ENCODE measurements at regions not wholly inside any gene's neighbourhood (a gene's known extent, or its start where the extent isn't known, plus 50 kb on each side); places are given as distances from the start of the nearest gene placed in this dataset.

DNA sequence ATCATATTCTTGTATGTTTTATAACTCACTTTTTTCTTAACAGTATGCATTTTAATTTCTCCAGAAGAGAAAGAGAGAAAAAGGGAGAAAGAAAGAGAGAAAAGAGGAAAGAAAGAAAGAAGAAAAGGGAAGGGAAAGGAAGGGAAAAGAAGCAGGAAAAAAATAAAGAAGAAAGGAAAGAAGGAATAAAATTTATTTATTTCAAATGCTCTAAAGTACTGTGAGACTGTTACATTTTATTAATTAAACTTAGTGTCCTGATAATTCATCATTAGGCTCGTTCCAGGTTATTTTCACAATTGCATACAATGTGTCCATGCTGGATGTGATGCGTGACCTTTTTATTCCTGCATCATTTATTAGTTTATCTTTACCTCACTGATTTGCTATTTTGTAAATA lies 1023.4 kb upstream of the KLHL29 start:
- WGBS (ENCODE audit: low lambda C conversion rate): 14% methylated on average over 2 of the region's 2 CpGs
- Histone ChIP-seq H2AFZ (ENCODE audit: low read length) (no peak overlapping the region), H3K4me2 (ENCODE audit: low read depth, low read length) (no peak overlapping the region), H3K4me3 (replicated peaks in 1 of 3; ENCODE audit: insufficient read depth in 1 of 3, low read depth in 2 of 3, low read length in 3 of 3) (no peak overlapping the region), H3K27ac (ENCODE audit: extremely low read length, insufficient read depth, low read length) (no peak overlapping the region), H3K9ac (ENCODE audit: insufficient read depth, low read depth, low read length) (no peak overlapping the region), H3K36me3 (replicated peaks in 1 of 2; ENCODE audit: control insufficient read depth in 1 of 2, insufficient read depth in 2 of 2, low read length in 2 of 2) (no peaks in the 10 kb centered on the region), H3K27me3 (ENCODE audit: control insufficient read depth in 1 of 2, insufficient read depth in 2 of 2, low read length in 2 of 2) (no peaks in the 10 kb centered on the region), H3K4me1 (ENCODE audit: insufficient read depth, low read length) (no peaks in the 10 kb centered on the region), H3K79me2 (ENCODE audit: insufficient read depth, low read length) (no peaks in the 10 kb centered on the region), H4K20me1 (ENCODE audit: insufficient read depth, low read length) (no peaks in the 10 kb centered on the region), H3K9me3 (ENCODE audit: low read length) (peaks cover 34% of the 10 kb centered on the region; the same call in 1 of the 2 replicates)
- CTCF ChIA-PET (ENCODE audit: low intra/inter-chr PET ratio, low total read pairs): no interaction called here
- POLR2A ChIA-PET: no interaction called here
- FAIRE-seq (no peak), DNase-seq (ENCODE audit: low spot score) (no peak), ATAC-seq (no peak)
- BruUV-seq (replicated peaks): no TSS peak
- intact Hi-C loops (cut with micrococcal nuclease; ENCODE audit: unreplicated experiment): no loop called here
- in situ Hi-C loops (cut with HindIII; ENCODE audit: extremely low pct_ligation_motif_present, low pct_unique_long_range_greater_than_20kb): no loop called here
- TF ChIP-seq, protein P1, sequence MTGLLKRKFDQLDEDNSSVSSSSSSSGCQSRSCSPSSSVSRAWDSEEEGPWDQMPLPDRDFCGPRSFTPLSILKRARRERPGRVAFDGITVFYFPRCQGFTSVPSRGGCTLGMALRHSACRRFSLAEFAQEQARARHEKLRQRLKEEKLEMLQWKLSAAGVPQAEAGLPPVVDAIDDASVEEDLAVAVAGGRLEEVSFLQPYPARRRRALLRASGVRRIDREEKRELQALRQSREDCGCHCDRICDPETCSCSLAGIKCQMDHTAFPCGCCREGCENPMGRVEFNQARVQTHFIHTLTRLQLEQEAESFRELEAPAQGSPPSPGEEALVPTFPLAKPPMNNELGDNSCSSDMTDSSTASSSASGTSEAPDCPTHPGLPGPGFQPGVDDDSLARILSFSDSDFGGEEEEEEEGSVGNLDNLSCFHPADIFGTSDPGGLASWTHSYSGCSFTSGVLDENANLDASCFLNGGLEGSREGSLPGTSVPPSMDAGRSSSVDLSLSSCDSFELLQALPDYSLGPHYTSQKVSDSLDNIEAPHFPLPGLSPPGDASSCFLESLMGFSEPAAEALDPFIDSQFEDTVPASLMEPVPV (CRISPR knock-in tag; IDR thresholded peaks at IDR 0.05): no peak
- TF ChIP-seq HMGXB3 (CRISPR knock-in tag; IDR thresholded peaks at IDR 0.05; ENCODE audit: borderline replicate concordance) (no peak), SAFB2 (CRISPR knock-in tag; IDR thresholded peaks at IDR 0.05; ENCODE audit: borderline replicate concordance, low read depth) (no peak), U2AF2 (IDR thresholded peaks at IDR 0.05; ENCODE audit: low read depth, low read length) (0 out of 2 replicates have a peak, but pooled peaks have one; percentile 82), ZNF20 (CRISPR knock-in tag; IDR thresholded peaks at IDR 0.05) (no peak), ZNF773 (CRISPR knock-in tag; IDR thresholded peaks at IDR 0.05; ENCODE audit: borderline replicate concordance) (no peak), ZNF691 (CRISPR knock-in tag; IDR thresholded peaks at IDR 0.05; ENCODE audit: borderline replicate concordance, low read depth) (no peak), SKI (IDR thresholded peaks at IDR 0.05; ENCODE audit: partially characterized antibody) (no peak), SRSF9 (IDR thresholded peaks at IDR 0.05; ENCODE audit: borderline replicate concordance, insufficient read depth, low read depth, low read length, poor library complexity, severe bottlenecking) (peak; percentile 94), SNAI1 (CRISPR knock-in tag; IDR thresholded peaks at IDR 0.05; ENCODE audit: borderline replicate concordance) (no peak), SCMH1 (CRISPR knock-in tag; IDR thresholded peaks at IDR 0.05; ENCODE audit: borderline replicate concordance) (no peak), MIER3 (CRISPR knock-in tag; IDR thresholded peaks at IDR 0.05; ENCODE audit: borderline replicate concordance) (no peak), ZNF512 (CRISPR knock-in tag; IDR thresholded peaks at IDR 0.05) (no peak), ZNF382 (CRISPR knock-in tag; IDR thresholded peaks at IDR 0.05; ENCODE audit: borderline replicate concordance) (no peak), ZNF567 (CRISPR knock-in tag; IDR thresholded peaks at IDR 0.05; ENCODE audit: borderline replicate concordance) (no peak), JUND (CRISPR knock-in tag; IDR thresholded peaks at IDR 0.05) (no peak)

All from HepG2 (cell line).